ENCODE measurements at regions not wholly inside any gene's neighbourhood (a gene's known extent, or its start where the extent isn't known, plus 50 kb on each side); places are given as distances from the start of the nearest gene placed in this dataset.

GRCh38 chr17:27980043-27980442 lies 62.4 kb upstream of the NLK start:
- TF ChIP-seq NFE2L2 (IDR thresholded peaks at IDR 0.05; ENCODE audit: low read depth, low read length): no peak
- TF ChIP-seq FOS (IDR thresholded peaks at IDR 0.05; ENCODE audit: low read depth, low read length): 0 out of 2 replicates have a peak, but pooled peaks have one; percentile 5
- 0 out of 2 replicates have a peak, but pooled peaks cover 3% of the 10 kb centered on the region for H3K9me1 ChIP-seq (ENCODE audit: insufficient read depth, low read length)
- H4K8ac ChIP-seq (ENCODE audit: low read depth in 2 of 2, low read length in 2 of 2): no peak overlapping the region
- H2BK15ac ChIP-seq (ENCODE audit: low read depth, low read length): no peak overlapping the region
- H3K23ac ChIP-seq (ENCODE audit: low read depth, low read length): no peak overlapping the region
- CTCF ChIA-PET: interaction anchor here (1.0 kb wide), 1 partner anchor 15 kb away, joined by 3 read pairs; no protein-coding TSS in a partner anchor
- no peaks in the 10 kb centered on the region for H4K20me1 ChIP-seq (ENCODE audit: insufficient read depth, low read length)
- no peak overlapping the region for H2BK120ac ChIP-seq (ENCODE audit: low read depth, low read length)
- no peaks in the 10 kb centered on the region for H3K79me1 ChIP-seq (ENCODE audit: low read depth in 1 of 2, low read length in 2 of 2)
- no peak overlapping the region for H3K18ac ChIP-seq (ENCODE audit: low read depth, low read length)
- no peak overlapping the region for H2AK9ac ChIP-seq (replicated peaks; ENCODE audit: low read depth, low read length, poor library complexity)
- H4K91ac ChIP-seq (ENCODE audit: insufficient read depth, low read depth, low read length): no peak overlapping the region
- H2AK5ac ChIP-seq (ENCODE audit: low read depth, low read length): no peak overlapping the region
- H3K14ac ChIP-seq (replicated peaks; ENCODE audit: low read depth, low read length): no peak overlapping the region
- H4K5ac ChIP-seq (ENCODE audit: low read depth, low read length): no peak overlapping the region
- H3K4me3 ChIP-seq (ENCODE audit: insufficient read depth, low read depth, low read length): no peak overlapping the region
- in situ Hi-C loops (cut with MboI; ENCODE audit: low sequenced_read_pairs) (no loop called here), dilution Hi-C loops (cut with HindIII; ENCODE audit: low sequenced_read_pairs, unreplicated experiment) (no loop called here), intact Hi-C loops (cut with micrococcal nuclease) (no loop called here)
- H2AFZ ChIP-seq (replicated peaks; ENCODE audit: low read length, poor library complexity): no peak overlapping the region
- H3K27me3 ChIP-seq (ENCODE audit: control insufficient read depth, insufficient read depth, low read length): peaks cover 10% of the 10 kb centered on the region
- H3K56ac ChIP-seq (ENCODE audit: extremely low read depth, insufficient read depth, low read length): no peak overlapping the region
- POLR2A ChIA-PET (ENCODE audit: unreplicated experiment): no interaction called here
- no peaks in the 10 kb centered on the region for H3K4me1 ChIP-seq (ENCODE audit: control insufficient read depth, insufficient read depth, low read length)
- no peaks in the 10 kb centered on the region for H3K36me3 ChIP-seq (ENCODE audit: control insufficient read depth, insufficient read depth, low read length)
- no TSS peak for BruUV-seq (replicated peaks)
- 40% methylated on average over 2 of the region's 3 CpGs; no CpG with 5 or more reads in 1 of the 2 experiments for WGBS, 2 experiments (ENCODE audit: extremely low coverage in 2 of 2, insufficient read length in 1 of 2)
- no peak overlapping the region for H3K27ac ChIP-seq (ENCODE audit: insufficient read depth, low read length)
- DNase-seq: peak; percentile 75
- H2BK5ac ChIP-seq (ENCODE audit: low read depth, low read length, poor library complexity, severe bottlenecking): no peak overlapping the region
- no peak overlapping the region for H3K4ac ChIP-seq (ENCODE audit: low read depth, low read length)
- H3K9ac ChIP-seq (ENCODE audit: low read depth, low read length): no peak overlapping the region
- ATAC-seq (ENCODE audit: low read depth): no peak
- no peaks in the 10 kb centered on the region for H3K9me3 ChIP-seq (ENCODE audit: control insufficient read depth, insufficient read depth, low read length)
- H2BK20ac ChIP-seq (ENCODE audit: low read depth, low read length): no peak overlapping the region
- H3K4me2 ChIP-seq (ENCODE audit: low read depth, low read length): no peak overlapping the region
